HG02885 (cell line): ENCODE measurements at regions not wholly inside any gene's neighbourhood (a gene's known extent, or its start where the extent isn't known, plus 50 kb on each side); places are given as distances from the start of the nearest gene placed in this dataset.

ENCODE experiments used
- ATAC-seq: cut with Tn5 transposase; IDR thresholded peaks from one replicate; pipeline ENCODE4 v1.9.1; 2021; ENCODE audit warnings: mild to moderate bottlenecking; ENCODE audit not compliant: unreplicated experiment, poor library complexity

GRCh38 chr17:77320044-77320440 is 179.3 kb downstream of the SEC14L1 start:
- no peak for ATAC-seq

GRCh38 chr17:77320485-77321256 is 179.9 kb downstream of the SEC14L1 start:
- ATAC-seq, result peak; percentile 25

GRCh38 chr17:77321649-77322513 is 181.1 kb downstream of the SEC14L1 start:
- ATAC-seq, result no peak

- no peak for ATAC-seq
These were observed 182.0 kb downstream of the SEC14L1 start for GRCh38 chr17:77322514-77323412.

- no peak for ATAC-seq
These were observed 182.8 kb downstream of the SEC14L1 start for GRCh38 chr17:77323413-77324171.

- no peak for ATAC-seq
These were observed 183.5 kb downstream of the SEC14L1 start for GRCh38 chr17:77324227-77324626.

- peak; percentile 11 for ATAC-seq
These were observed 184.9 kb downstream of the SEC14L1 start for GRCh38 chr17:77325577-77326075.

GRCh38 chr17:77326076-77326591 is 185.4 kb downstream of the SEC14L1 start:
- no peak for ATAC-seq

GRCh38 chr17:77326636-77327035 is 185.9 kb downstream of the SEC14L1 start:
- no peak for ATAC-seq

- ATAC-seq, result no peak
These were observed 186.4 kb downstream of the SEC14L1 start for GRCh38 chr17:77327181-77327565.

- ATAC-seq, result no peak
These were observed 187.0 kb downstream of the SEC14L1 start for GRCh38 chr17:77327566-77328464.

- no peak for ATAC-seq
These were observed 188.3 kb downstream of the SEC14L1 start for GRCh38 chr17:77328823-77329740.

GRCh38 chr17:77329741-77330531 is 189.2 kb downstream of the SEC14L1 start:
- ATAC-seq, result no peak

GRCh38 chr17:77330602-77331081 is 189.9 kb downstream of the SEC14L1 start:
- no peak for ATAC-seq

- peak; percentile 76 for ATAC-seq
These were observed 190.6 kb downstream of the SEC14L1 start for GRCh38 chr17:77331301-77331864.
